ENCODE measurements at regions not wholly inside any gene's neighbourhood (a gene's known extent, or its start where the extent isn't known, plus 50 kb on each side); places are given as distances from the start of the nearest gene placed in this dataset.

- peak; percentile 96 for DNase-seq
Measured at GRCh38 chr6:40714576-40715564, 127.7 kb upstream of the LRFN2 start.

GRCh38 chr6:40714143-40714542, 127.0 kb upstream of the LRFN2 start:
- peak; percentile 46 for DNase-seq

- peak; percentile 22 for DNase-seq
Measured at GRCh38 chr6:40713002-40713719, 126.0 kb upstream of the LRFN2 start.

- DNase-seq, result peak; percentile 54
Measured at GRCh38 chr6:40710626-40711330, 123.6 kb upstream of the LRFN2 start.

GRCh38 chr6:40708049-40708448, 120.9 kb upstream of the LRFN2 start:
- DNase-seq, result no peak

GRCh38 chr6:40706178-40706577, 119.0 kb upstream of the LRFN2 start:
- no peak for DNase-seq

- DNase-seq, result no peak
Measured at GRCh38 chr6:40705354-40705753, 118.2 kb upstream of the LRFN2 start.

- no peak for DNase-seq
Measured at GRCh38 chr6:40701352-40702007, 114.3 kb upstream of the LRFN2 start.

- DNase-seq, result no peak
Measured at GRCh38 chr6:40700006-40700580, 112.9 kb upstream of the LRFN2 start.

GRCh38 chr6:40695750-40696415, 108.7 kb upstream of the LRFN2 start:
- DNase-seq, result peak; percentile 40

- peak; percentile 82 for DNase-seq
Measured at GRCh38 chr6:40695114-40695513, 108.0 kb upstream of the LRFN2 start.

GRCh38 chr6:40693768-40694167, 106.6 kb upstream of the LRFN2 start:
- no peak for DNase-seq

- no peak for DNase-seq
Measured at GRCh38 chr6:40692337-40692736, 105.2 kb upstream of the LRFN2 start.

GRCh38 chr6:40689185-40689584, 102.0 kb upstream of the LRFN2 start:
- DNase-seq, result no peak

- no peak for DNase-seq
Measured at GRCh38 chr6:40688214-40688761, 101.1 kb upstream of the LRFN2 start.

GRCh38 chr6:40685862-40686261, 98.7 kb upstream of the LRFN2 start:
- DNase-seq, result no peak

- DNase-seq, result peak; percentile 55
Measured at GRCh38 chr6:40681622-40682021, 94.5 kb upstream of the LRFN2 start.

- no peak for DNase-seq
Measured at GRCh38 chr6:40678941-40679340, 91.8 kb upstream of the LRFN2 start.

- DNase-seq, result no peak
Measured at GRCh38 chr6:40674170-40674569, 87.0 kb upstream of the LRFN2 start.

- DNase-seq, result peak; percentile 57
Measured at GRCh38 chr6:40672087-40672486, 84.9 kb upstream of the LRFN2 start.

- DNase-seq, result no peak
Measured at GRCh38 chr6:40671694-40672050, 84.5 kb upstream of the LRFN2 start.

Data from NCI-H510A treated with DMSO at 0.1 percent for 48 hours (cell line).